ENCODE measurements at regions not wholly inside any gene's neighbourhood (a gene's known extent, or its start where the extent isn't known, plus 50 kb on each side); places are given as distances from the start of the nearest gene placed in this dataset.

DNA sequence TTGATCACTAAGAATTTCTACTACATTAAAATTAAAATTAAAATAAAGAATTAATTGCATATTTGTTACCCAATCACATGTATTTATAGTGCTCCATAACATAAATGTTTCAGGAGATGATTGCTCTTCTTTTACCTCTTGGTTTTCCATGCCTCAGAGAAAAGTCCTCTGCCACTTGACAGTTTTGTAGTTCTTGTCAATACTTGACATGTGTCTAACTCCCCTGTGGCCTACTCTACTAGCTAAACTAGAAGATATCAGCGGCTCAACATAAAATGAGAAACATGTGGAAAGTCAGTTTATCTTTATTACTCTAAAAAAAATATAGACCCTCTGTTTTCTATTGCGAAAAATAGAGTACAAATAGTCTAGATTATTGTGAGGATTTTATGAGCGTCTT, 650.6 kb upstream of the NUDT12 start:
- no peaks in the 10 kb centered on the region for H3K27me3 ChIP-seq (ENCODE audit: insufficient read depth, low read length)
- H3K27ac Mint-ChIP-seq: no peak overlapping the region
- no peaks in the 10 kb centered on the region for H3K36me3 Mint-ChIP-seq (ENCODE audit: insufficient read depth in 1 of 3, low read depth in 3 of 3)
- no peak overlapping the region for H2BK120ac ChIP-seq (ENCODE audit: low read depth, low read length, poor library complexity, severe bottlenecking)
- no peak overlapping the region for H2BK5ac ChIP-seq (ENCODE audit: insufficient read length, low read length)
- no peaks in the 10 kb centered on the region for H3K79me1 ChIP-seq (ENCODE audit: insufficient read depth, low read depth, low read length, poor library complexity, severe bottlenecking)
- no peak overlapping the region for H3K56ac ChIP-seq (ENCODE audit: insufficient read length, low read depth, low read length)
- no peak overlapping the region for H4K8ac ChIP-seq (replicated peaks; ENCODE audit: insufficient read length, low read depth, low read length)
- H3K9me3 ChIP-seq (ENCODE audit: control insufficient read depth, low read depth, low read length): no peaks in the 10 kb centered on the region
- TF ChIP-seq, protein P1, sequence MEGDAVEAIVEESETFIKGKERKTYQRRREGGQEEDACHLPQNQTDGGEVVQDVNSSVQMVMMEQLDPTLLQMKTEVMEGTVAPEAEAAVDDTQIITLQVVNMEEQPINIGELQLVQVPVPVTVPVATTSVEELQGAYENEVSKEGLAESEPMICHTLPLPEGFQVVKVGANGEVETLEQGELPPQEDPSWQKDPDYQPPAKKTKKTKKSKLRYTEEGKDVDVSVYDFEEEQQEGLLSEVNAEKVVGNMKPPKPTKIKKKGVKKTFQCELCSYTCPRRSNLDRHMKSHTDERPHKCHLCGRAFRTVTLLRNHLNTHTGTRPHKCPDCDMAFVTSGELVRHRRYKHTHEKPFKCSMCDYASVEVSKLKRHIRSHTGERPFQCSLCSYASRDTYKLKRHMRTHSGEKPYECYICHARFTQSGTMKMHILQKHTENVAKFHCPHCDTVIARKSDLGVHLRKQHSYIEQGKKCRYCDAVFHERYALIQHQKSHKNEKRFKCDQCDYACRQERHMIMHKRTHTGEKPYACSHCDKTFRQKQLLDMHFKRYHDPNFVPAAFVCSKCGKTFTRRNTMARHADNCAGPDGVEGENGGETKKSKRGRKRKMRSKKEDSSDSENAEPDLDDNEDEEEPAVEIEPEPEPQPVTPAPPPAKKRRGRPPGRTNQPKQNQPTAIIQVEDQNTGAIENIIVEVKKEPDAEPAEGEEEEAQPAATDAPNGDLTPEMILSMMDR (conservative IDR thresholded peaks at IDR 0.05): no peak
- H3K27me3 Mint-ChIP-seq (ENCODE audit: low read depth): no peaks in the 10 kb centered on the region
- no peaks in the 10 kb centered on the region for H3K79me2 ChIP-seq (ENCODE audit: insufficient read depth, low read length)
- H2BK15ac ChIP-seq (ENCODE audit: low read depth, low read length): no peak overlapping the region
- no peak overlapping the region for H3K4ac ChIP-seq (ENCODE audit: low read depth, low read length)
- no peak for DNase-seq
- no peak overlapping the region for H3K4me3 Mint-ChIP-seq
- H3K23ac ChIP-seq (ENCODE audit: insufficient read length, low read depth, low read length): no peak overlapping the region
- H4K5ac ChIP-seq (ENCODE audit: insufficient read length, low read depth, low read length): no peak overlapping the region
- H3T11ph ChIP-seq (ENCODE audit: low read length): no peak overlapping the region
- WGBS (ENCODE audit: extremely low coverage, insufficient read length, low lambda C conversion rate): no CpG with 5 or more reads among the region's 3 CpGs
- H4K20me1 ChIP-seq (ENCODE audit: control insufficient read depth, insufficient read depth, insufficient read length): no peaks in the 10 kb centered on the region
- no peak overlapping the region for H4K91ac ChIP-seq (ENCODE audit: insufficient read length, low read depth, low read length)
- no peak overlapping the region for H3K4me2 ChIP-seq (ENCODE audit: insufficient read depth, insufficient read length, low read length)
- H3K4me1 Mint-ChIP-seq: peaks cover 2 to 6% of the 10 kb centered on the region in 2 experiments
- no peak overlapping the region for H2BK12ac ChIP-seq (ENCODE audit: insufficient read length, low read depth, low read length)
- no peak overlapping the region for H2AFZ ChIP-seq (ENCODE audit: low read length)
- H2AK5ac ChIP-seq (ENCODE audit: insufficient read length, low read length): no peak overlapping the region
- H3K4me1 ChIP-seq (ENCODE audit: insufficient read depth, low read length): no peaks in the 10 kb centered on the region
- no peaks in the 10 kb centered on the region for H3K9me3 Mint-ChIP-seq
- no peak overlapping the region for H3K14ac ChIP-seq (ENCODE audit: insufficient read depth, low read length)
- no peak overlapping the region for H3K18ac ChIP-seq (ENCODE audit: insufficient read length, low read depth, low read length)
- no peak overlapping the region for H2BK20ac ChIP-seq (ENCODE audit: low read depth, low read length, poor library complexity, severe bottlenecking)
- no peak overlapping the region for H3K9ac ChIP-seq (ENCODE audit: extremely low read depth, insufficient read length, low read length)
- H3K27ac ChIP-seq (ENCODE audit: insufficient read length, low read depth, low read length): no peak overlapping the region
- H3K23me2 ChIP-seq (ENCODE audit: insufficient read length, low read depth, low read length, poor library complexity, severe bottlenecking): no peaks in the 10 kb centered on the region
